ENCODE measurements at regions not wholly inside any gene's neighbourhood (a gene's known extent, or its start where the extent isn't known, plus 50 kb on each side); places are given as distances from the start of the nearest gene placed in this dataset.
A peak's percentile ranks its signal among the peaks of the same experiment; 100 is the strongest.

DNA sequence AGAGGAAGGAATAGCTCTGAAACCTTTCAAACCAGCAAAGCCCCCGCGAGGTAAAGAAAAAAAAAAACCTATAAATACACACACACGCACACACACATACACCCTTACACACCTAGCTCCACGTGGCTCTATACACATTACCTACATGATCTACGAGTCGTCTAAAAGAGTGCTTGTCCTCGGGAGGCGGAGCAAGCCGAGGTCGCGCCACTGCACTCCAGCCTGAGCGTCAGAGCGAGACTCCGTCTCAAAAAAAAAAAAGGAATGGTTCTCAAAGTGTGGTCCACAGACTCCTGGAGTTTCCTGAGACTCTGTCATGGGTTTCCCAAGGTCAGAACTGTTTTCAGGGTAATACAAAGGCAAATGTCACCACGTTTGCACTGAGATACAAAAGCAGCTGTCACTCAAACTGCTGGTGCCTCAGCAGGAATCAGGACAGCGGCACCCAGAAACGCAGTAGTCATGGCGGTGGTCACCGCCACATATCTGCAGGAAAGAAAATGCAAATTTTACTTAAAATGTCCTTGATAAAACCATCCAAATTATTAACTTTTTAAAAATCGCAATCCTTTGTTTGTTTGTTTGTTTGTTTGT lies 130.0 kb upstream of the GPC1 start:
- no peak for FAIRE-seq
- DNase-seq (ENCODE audit: extremely low spot score, insufficient read length, low read depth), result no peak

DNA sequence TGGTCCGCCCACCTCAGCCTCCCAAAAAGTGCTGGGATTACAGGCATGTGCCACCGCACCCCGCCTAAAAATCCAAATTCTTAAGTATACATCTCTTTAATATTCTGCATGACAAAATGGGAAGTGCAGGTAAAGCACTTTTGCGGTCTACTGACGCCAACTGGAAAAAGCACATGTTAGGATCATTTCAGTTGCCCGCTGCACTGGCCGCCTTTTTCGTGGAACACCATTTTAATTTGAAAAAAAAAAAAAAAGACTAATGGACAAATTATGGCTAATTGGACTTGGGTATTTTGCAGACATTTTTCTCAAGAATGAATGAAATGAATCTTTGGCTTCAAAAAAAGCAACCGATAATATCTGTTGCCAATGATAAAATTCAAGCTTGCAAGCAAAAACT lies 129.3 kb upstream of the GPC1 start:
- no peak for DNase-seq (ENCODE audit: extremely low spot score, insufficient read length, low read depth)
- no peak for FAIRE-seq

DNA sequence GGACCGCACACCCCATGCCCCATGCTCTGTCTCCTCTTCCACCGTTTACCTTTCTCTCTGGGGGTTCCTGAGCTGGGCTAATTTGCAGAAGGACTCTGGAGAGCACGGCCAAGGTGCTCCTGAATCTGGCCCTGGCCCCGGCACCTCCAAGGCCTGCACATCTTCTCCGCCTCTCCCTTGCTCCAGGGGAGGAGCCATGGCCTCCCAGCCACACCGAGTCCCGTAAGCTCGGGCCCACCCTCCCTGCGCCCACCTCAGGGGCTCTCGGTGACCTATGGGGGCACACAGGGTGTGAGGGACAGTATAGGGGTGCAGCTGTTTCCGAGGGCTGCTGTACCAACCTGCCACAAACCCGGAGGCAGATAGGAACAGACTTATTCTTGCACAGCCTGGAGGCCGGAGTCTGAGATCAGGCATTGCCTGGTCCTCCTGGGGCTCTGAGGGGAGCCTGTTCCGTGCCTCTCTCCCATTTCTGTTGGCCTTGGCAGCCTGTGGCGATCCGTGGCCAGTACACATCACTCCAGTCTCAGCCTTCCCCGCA lies 127.3 kb upstream of the GPC1 start:
- DNase-seq (ENCODE audit: extremely low spot score, insufficient read length, low read depth) (no peak), FAIRE-seq (no peak)

DNA sequence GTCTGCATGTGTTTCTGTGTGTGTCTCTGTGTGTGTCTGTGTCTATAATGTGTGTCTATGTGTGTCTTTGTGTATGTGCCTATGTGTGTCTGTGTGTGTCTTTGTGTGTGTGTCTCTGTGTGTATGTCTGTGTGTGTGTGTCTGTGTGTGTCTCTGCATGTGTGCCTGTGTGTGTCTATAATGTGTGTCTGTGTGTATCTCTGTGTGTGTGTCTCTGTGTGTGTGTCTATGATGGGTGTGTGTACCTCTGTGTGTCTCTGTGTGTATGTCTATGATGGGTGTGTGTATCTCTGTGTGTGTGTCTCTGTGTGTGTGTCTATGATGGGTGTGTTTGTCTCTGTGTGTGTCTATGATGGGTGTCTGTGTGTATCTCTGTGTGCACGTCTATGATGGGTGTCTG lies 126.2 kb upstream of the GPC1 start:
- DNase-seq (ENCODE audit: extremely low spot score, insufficient read length, low read depth) (no peak), FAIRE-seq (peak; percentile 61)

DNA sequence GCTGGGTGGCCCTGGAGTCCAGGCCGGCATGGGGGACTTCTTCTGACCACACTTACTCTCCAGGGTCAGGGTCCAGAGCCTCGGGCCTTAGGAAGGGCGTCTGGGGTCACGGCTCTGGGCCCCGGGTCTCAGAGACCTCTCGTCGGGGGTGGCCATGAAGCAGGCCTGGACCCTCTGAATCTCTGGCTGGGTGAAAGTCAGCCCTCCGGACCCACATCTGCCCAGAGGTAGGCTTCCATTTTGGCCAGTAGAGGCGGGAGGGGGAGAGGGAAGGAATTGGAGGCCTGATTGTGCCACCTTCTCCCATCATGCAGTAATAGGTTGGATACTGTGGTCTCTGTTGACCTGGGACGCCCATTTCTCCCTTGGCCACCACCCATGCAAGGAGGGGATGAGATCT lies 125.3 kb upstream of the GPC1 start:
- DNase-seq (ENCODE audit: extremely low spot score, insufficient read length, low read depth), result no peak
- no peak for FAIRE-seq

DNA sequence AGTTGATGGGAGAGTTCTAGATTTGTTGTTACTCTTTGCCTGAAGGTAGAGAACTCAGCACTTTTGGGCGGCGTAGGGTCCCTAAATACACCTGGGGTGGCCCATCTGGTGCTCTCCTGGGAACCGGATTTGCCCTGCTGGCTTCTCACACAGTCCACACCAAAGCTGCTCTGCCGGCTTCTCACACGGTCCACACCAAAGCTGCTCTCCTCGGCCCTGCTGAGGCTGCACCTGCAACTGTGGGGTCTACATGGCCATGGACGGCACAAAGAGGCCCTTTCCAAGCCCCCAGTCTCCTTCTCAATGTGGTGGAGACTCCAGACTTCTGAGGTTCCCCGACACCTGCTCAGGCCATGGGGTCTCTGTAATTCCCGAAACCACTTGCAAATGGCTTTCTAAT lies 124.8 kb upstream of the GPC1 start:
- DNase-seq (ENCODE audit: extremely low spot score, insufficient read length, low read depth), result no peak
- FAIRE-seq, result no peak

DNA sequence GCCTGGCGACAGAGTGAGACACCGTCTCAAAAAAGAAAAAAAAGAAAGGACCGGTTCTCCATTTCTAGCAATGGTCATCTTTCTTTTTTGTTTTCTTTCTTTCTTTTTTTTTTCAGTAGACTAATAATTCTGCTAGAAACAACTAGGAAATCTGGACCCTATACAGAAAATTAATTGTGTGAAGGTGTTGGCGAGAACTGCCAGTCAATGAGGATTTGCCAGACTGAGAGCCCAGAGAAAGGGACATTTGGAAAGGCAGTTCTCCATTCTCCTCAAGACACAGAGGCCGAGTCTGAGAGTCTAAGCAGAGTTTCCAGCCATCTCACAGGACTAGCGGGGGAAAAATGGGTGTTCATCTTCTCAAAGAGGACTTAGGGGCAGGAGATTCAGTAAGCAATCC lies 123.6 kb upstream of the GPC1 start:
- FAIRE-seq (no peak), DNase-seq (ENCODE audit: extremely low spot score, insufficient read length, low read depth) (no peak)

DNA sequence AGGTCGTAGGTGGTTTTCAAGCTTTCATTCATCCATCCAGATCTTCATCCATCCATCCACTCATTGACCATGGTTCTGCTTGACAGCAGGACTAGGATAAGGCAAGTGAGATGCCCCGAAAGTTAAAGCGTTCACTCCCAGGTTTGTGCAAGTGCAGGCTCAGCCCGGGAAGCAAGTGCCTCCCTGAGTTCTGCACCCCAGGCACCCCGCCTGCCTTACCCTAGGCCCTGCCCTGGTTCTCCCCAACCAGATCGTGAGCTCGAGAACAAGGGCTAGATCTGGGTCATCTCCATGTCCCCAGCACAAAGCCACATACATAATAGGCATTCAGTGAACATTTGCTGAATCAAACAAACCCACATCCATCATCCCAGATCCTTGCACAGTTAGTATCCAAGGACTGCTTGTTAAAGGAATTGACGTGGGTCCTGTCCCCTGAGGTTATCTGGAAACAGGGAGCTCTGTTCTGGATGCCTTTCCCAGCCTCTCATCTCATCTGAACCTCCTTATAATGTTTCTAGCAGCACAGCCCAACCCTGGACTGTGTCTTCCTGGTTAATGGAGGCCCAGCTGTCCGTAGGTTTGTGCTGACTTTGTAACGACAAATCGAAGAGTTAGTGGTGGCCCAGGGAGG lies 116.1 kb upstream of the GPC1 start:
- FAIRE-seq, result no peak

DNA sequence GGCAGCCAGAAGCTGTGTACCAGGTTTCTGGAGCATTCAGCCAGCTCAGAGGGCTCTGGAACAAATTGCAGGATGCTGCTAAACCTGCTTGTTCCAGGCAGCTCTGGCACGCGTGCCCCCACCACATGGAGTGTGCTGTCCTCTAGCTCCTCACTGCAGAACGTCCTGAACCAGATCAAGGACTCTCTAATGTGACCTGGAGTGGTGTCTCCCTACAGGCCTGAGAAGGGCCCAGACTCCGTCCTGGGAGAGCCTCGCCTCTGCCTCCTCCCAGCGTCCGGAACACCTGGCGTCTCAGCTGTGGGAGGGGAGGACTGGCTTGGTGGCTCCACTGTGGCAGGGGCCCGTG lies 115.6 kb upstream of the GPC1 start:
- DNase-seq (ENCODE audit: extremely low spot score, insufficient read length, low read depth) (no peak), FAIRE-seq (no peak)

More for the DNA sequence above, 116.1 kb upstream of the GPC1 start:
- no peak for DNase-seq (ENCODE audit: extremely low spot score, insufficient read length, low read depth)

DNA sequence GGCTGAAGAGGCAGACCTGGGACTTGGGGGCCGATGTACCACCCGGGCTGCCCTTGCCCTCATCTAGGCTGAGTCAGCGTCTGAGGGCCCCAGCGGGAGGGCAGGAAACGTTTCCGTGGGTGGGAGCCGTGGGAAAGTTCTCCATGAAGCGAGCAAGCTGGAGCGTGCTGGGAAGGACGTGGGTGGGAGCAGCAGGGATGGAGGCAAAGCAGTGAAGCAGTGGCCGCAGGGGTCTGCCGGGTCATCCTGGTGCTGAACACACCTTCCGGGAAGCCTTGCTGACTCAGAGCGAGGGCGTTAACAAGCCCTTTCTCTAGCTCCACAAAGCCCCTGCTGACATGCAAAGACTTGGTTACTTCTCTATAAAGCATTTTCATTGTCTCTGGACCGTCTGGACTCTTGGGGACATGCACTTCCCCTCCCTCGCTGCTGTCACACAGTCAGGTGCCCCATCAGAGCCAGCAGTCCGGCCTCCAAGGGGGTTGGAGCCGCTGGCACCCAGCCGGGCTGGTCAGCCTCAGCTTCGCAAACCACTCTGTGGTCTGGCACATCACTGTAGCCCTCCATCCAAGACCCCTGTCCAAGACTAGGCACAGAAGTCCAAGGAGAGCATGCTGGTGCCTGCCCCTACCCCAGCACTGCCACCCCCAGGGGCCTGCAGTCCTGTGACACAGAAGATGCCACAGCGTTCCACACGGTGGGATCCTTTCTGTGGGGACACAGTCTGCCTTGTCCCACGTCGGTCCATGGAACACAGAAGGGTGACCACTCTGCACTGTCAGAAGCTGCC lies 115.1 kb upstream of the GPC1 start:
- no peak for FAIRE-seq
- DNase-seq (ENCODE audit: extremely low spot score, insufficient read length, low read depth), result no peak

DNA sequence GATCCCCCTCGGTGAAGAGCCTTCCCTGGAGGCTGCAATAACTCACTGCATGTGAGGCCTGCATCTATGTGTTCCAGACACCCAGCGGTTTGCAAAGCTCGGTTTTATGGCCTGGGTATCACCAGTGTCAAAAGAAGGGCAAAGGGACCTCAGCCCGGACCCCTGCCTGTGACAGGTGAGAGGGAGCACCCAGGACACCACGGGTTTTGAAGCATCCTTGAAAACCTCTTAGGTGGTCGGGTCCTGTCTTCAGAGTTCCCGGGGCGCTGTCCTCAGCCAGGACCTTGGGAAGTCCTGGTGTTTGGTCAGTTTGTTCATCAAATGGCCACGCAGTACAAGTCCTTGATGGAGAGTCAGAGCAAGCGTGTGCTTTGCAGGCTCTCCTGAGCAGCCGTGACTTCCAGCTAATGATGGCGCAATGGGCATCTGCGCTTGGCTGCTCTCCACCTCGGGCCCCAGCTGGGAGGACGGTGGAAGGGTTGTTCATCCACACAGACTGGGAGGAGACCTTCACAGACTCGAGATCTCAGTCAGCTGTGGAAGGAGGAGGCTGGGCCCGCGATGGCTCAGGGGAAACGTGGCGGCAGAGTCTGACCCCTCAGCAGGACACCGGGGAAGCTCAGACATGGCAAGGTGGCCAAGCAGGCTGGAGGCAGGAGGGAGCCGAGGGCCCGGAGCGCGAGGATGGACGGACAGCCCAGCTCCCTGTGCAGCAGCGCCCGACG lies 113.1 kb upstream of the GPC1 start:
- DNase-seq (ENCODE audit: extremely low spot score, insufficient read length, low read depth), result no peak
- no peak for FAIRE-seq

DNA sequence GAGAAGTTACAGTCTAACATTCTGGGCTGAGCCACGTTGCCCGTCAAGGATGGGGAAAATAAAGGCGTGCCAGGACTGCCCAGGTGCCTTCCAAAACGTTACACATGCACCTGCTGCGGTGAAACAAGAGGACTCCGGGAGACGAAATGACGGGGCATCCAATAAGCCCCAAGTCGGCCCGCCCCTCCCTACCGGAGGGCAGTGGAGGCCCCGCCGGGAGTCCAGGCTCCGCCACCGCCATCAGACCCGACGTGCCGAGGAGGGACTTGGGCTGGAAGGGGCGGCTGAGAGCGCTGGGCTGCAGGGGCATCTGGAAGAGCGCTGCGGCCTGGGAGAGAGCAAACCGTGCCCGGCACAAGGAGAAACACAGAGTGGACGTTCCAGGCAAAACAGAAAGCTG lies 112.5 kb upstream of the GPC1 start:
- DNase-seq (ENCODE audit: extremely low spot score, insufficient read length, low read depth) (no peak), FAIRE-seq (no peak)

DNA sequence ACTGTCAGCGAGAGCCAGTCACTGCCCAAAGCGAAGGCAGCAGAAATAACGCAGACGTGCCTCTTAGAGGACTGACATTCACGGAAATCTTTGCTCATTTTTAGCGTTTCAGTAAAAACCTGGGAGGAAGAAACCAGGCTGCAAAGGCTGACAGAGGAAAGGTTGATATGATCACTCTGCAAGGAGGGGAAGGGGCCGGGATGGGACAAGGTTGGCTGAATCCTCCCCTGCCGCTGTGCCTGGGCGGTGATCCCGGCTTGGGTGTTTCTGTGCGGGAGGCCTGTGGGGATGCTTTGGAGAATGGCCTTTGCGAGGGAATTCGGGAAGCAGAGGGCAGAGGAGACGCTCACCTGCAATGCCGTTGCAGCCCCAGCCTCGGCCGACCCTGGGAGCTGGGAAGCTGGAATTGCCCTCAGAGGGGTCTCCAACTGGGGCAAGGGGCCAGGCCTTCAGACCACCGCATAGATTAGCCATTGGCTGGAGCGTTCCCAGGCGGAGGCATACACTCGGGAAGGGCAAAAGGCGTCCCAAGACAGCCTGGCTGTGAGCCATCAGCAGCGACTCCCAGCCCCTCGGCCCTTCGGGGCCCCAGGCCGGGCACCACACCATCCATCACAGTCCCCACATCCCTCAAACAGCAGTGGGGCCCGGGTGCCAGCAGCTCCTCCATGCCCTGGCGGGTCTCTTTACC lies 111.7 kb upstream of the GPC1 start:
- no peak for DNase-seq (ENCODE audit: extremely low spot score, insufficient read length, low read depth)
- FAIRE-seq, result no peak

DNA sequence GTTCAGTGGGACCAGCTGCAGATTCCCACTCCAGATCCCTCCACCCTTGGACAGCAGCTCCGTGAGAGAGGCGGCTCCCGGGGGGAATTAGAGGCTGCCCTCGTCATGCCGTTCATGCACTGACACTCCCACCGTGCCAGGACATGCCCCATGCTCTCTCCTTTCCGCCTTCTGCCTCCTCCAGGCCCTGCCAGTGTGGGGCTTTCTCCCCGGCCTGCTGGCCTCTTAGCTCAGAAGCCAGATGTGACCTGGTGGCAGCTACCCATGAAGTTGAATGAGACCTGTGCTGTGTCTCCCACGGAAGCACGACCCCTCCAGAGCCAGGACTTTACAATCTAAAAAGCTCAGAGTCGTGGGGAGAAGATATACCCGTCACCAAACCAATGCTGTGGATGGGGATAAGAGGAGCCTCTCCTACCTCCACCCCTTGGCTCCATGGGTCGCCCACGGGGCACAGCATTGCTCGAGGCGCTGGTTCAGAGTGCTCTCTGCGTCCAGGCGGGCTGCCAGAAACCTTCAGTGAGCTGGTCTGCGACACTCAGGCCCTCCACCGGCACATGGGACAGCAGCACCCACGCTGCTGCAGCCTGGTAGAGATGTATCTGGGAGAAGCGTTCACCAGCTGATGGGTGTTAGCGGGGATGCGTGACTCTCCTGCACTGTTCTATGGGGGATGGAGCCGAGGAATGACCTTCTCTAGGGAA lies 111.0 kb upstream of the GPC1 start:
- FAIRE-seq, result no peak
- DNase-seq (ENCODE audit: extremely low spot score, insufficient read length, low read depth), result no peak

DNA sequence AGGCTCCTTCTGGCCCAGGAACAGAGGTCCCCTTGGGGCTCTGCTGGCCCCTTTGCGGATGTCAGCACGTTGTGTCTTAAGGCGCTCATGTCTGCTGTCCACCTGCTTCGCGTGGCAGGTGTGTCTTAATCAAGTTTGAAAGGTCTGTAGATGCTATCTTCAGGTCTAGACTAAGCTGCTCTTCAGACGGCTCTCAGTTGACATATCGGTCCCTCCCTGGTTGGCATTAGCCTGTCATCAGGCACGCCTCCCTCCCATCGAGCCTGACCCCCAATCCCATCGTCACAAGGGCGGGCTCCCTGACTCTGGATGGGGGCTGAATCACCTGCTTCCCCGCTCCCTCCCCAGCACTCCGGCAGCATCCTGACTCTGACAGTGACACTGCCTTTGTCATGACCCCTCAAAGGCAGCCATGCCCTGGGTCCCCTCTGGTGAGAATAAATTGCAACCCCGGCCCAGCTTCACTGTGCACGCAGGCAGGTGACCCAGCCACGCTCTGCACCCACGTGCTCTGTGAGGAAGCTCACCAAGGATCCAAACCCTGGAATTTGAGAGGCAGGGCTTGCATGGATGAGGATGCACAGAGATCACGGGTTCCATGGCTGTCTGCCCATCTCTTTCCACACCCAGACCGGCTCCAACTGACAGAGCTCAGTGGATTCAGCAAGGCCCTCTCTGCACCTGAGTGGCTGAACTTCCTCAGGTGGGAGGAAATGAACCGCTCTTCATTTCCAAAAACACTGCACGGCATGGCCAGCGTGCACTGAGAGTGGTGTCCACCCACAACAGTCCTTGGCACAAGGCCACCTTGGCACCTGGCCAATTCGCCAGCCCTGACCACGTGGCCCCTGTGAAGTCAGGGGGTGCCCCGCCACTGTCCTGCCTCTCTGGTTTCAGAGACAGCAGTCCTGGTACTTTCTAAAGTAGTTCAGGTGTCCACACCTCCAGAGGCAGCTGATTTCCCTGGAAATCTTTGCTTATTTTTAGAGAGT lies 110.2 kb upstream of the GPC1 start:
- DNase-seq (ENCODE audit: extremely low spot score, insufficient read length, low read depth) (no peak), FAIRE-seq (no peak)

DNA sequence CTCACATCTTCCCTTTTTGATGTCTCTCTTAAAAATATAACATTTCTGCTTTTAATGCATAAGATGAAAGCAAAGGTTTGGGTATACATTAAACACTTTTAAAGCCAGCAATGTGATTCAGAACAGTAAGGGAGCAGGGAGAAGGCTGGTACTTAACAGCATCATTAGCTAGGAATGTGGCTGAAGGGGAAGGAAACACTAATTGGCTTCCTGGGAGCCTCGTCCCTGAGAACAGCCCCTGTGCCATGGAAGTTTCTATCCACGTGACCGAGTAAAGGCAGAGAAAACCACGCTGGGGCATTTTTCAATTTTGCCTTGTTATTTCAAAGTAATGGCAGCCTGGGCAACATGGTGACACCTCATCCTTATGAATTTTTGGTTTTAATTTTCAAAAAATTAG lies 109.2 kb upstream of the GPC1 start:
- no peak for FAIRE-seq

DNA sequence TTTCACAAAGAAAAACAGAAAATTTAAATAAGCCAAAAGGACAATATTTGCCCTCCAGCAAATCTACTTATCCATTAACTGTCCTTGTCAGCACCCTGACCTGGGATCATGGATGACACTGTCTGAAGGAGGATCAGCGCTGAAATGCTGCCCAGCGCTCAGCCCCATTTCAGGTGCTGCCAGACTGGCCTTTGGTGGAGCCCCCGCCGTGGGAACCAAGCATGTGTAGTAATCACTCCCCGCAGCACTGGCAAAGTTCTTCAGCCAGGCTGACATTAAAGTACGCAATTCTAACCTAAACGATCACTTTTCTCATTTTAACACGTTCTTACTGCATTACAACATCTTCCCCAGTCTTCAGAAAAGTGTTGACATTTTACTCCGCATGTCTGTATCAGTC lies 108.6 kb upstream of the GPC1 start:
- DNase-seq (ENCODE audit: extremely low spot score, insufficient read length, low read depth) (no peak), FAIRE-seq (no peak)

More for the DNA sequence above, 109.2 kb upstream of the GPC1 start:
- no peak for DNase-seq (ENCODE audit: extremely low spot score, insufficient read length, low read depth)

DNA sequence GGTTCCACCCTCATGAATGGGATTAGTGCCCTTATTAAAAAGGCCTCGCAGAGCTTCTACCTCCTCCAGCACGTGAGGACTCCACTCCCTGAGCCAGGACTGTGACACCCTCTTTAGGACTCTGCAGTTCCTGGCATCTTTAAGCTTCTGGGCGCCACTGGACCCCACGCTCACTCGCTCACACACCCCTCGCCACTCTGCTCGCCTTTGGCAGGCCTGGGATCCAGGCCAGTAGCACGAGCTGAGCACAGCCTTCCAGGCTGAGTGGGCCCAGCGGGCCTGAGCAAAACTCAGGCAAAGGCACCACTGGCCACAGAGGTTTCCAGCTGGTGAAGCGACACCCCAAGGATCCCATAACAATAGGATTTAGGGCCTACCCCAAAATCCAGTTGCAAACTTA lies 107.9 kb upstream of the GPC1 start:
- FAIRE-seq, result no peak
- DNase-seq (ENCODE audit: extremely low spot score, insufficient read length, low read depth), result no peak
